GM12872 (cell line): ENCODE measurements at regions not wholly inside any gene's neighbourhood (a gene's known extent, or its start where the extent isn't known, plus 50 kb on each side); places are given as distances from the start of the nearest gene placed in this dataset.

Experiments used
- CTCF ChIP-seq: IDR thresholded peaks from 3 replicates; pipeline ENCODE4 v1.5.1; 2011; ENCODE audit warnings: low read depth, mild to moderate bottlenecking, low read length, moderate library complexity; ENCODE audit not compliant: insufficient read depth

GRCh38 chr6:113055061-113055460, 707.9 kb downstream of the RFPL4B start:
- no peak for TF ChIP-seq CTCF

- no peak for TF ChIP-seq CTCF
These were observed 708.9 kb downstream of the RFPL4B start for GRCh38 chr6:113055998-113056397.

GRCh38 chr6:113057567-113058053, 710.5 kb downstream of the RFPL4B start:
- no peak for TF ChIP-seq CTCF

DNA sequence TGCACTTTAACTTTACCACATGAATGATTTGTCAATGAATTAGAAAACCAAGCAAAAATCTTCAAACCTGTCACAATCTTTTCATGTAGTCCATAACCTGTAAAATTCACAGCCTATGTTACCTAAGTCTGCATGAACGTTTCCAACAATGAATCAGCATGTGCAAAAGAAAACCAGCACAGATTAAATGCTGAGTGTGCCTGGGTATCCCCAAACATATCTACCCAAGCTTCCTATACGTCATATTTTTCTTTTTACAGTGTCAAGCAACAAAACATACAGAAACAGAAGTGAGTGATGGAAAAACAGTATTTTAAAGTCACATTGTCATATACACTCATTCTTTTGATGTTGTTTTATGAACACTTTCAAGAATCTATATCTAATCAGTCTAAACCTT, 713.5 kb downstream of the RFPL4B start:
- TF ChIP-seq CTCF: no peak

GRCh38 chr6:113065611-113066010, 718.5 kb downstream of the RFPL4B start:
- TF ChIP-seq CTCF: no peak

- TF ChIP-seq CTCF: no peak
These were observed 720.6 kb downstream of the RFPL4B start for GRCh38 chr6:113067612-113068275.

GRCh38 chr6:113068570-113068969, 721.4 kb downstream of the RFPL4B start:
- no peak for TF ChIP-seq CTCF
